Smooth muscle cell (in vitro differentiated cells): ENCODE measurements at regions not wholly inside any gene's neighbourhood (a gene's known extent, or its start where the extent isn't known, plus 50 kb on each side); places are given as distances from the start of the nearest gene placed in this dataset.

Experiments used
- DNase-seq: peaks from one replicate; lab custom pipeline; 2025; ENCODE audit not compliant: unreplicated experiment; lab: John Stamatoyannopoulos, UW
- H2AFZ ChIP-seq: fragments of 200-600 bp; sonication (generic); 2 replicates; pipeline ENCODE4 v1.6.0; 2016; ENCODE audit warnings: antibody characterized with exemption, low read depth, mild to moderate bottlenecking
- H3F3A ChIP-seq: fragments of 200-600 bp; sonication (generic); 2 replicates; pipeline ENCODE4 v1.6.0; 2017; ENCODE audit warnings: antibody characterized with exemption, low read depth
- H3K27ac ChIP-seq: fragments of 200-600 bp; sonication (generic); 2 replicates; pipeline ENCODE4 v1.5.1; 2016; ENCODE audit warnings: low read depth, mild to moderate bottlenecking
- H3K27me3 ChIP-seq: fragments of 200-600 bp; sonication (generic); 2 replicates; pipeline ENCODE4 v1.6.1; 2016; ENCODE audit warnings: low read depth, mild to moderate bottlenecking
- H3K36me3 ChIP-seq: fragments of 200-600 bp; sonication (generic); 2 replicates; pipeline ENCODE4 v1.5.1; 2016; ENCODE audit warnings: low read depth
- H3K4me1 ChIP-seq: fragments of 200-600 bp; sonication (generic); 2 replicates; pipeline ENCODE4 v1.5.1; 2016; ENCODE audit warnings: low read depth
- H3K4me2 ChIP-seq: fragments of 200-600 bp; sonication (generic); 2 replicates; pipeline ENCODE4 v1.6.0; 2016; ENCODE audit warnings: mild to moderate bottlenecking
- H3K4me3 ChIP-seq: fragments of 200-600 bp; sonication (generic); 2 replicates; pipeline ENCODE4 v1.5.1; 2016; ENCODE audit warnings: mild to moderate bottlenecking
- H3K79me2 ChIP-seq: fragments of 200-600 bp; sonication (generic); 2 replicates; pipeline ENCODE4 v1.6.0; 2016; ENCODE audit warnings: low read depth, mild to moderate bottlenecking
- H3K9ac ChIP-seq: fragments of 200-600 bp; sonication (generic); 2 replicates; pipeline ENCODE4 v1.6.0; 2016; ENCODE audit warnings: low read depth
- H3K9me3 ChIP-seq: fragments of 200-600 bp; sonication (generic); replicated peaks from 2 replicates; pipeline ENCODE4 v1.5.1; 2016; ENCODE audit warnings: low read depth
- H4K20me1 ChIP-seq: fragments of 200-600 bp; sonication (generic); 2 replicates; pipeline ENCODE4 v1.6.0; 2016; ENCODE audit warnings: low read depth
- CTCF ChIP-seq: fragments of 200-600 bp; sonication (generic); IDR thresholded peaks from 2 replicates; pipeline ENCODE4 v1.5.1; 2017; ENCODE audit warnings: borderline replicate concordance, mild to moderate bottlenecking, antibody characterized with exemption; ENCODE audit not compliant: insufficient read depth, poor library complexity, severe bottlenecking
- WGBS: methylation state at CpG from one replicate; pipeline ENCODE4 v1.1.7; 2016; ENCODE audit warnings: low lambda C conversion rate; 5-methylcytosine and 5-hydroxymethylcytosine counted together

DNA sequence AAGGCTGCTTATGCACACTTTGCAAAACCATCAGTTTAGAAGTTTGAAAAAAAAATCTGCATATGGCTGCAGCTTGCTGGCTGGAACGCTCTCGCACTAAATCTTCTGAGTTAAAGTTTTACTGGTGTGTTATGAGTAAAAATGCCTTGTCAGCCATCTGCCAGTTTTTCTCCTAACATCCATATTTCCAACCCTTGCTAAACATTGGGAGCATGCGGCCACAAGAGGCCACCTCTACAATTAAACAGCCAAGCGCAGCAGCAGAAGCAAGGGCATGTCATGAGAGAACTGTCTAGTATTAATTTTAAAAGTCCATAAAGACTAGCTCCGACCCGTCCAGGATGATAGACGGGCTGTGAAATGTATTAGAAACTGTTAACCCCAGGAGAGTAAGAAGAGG is 248.3 kb downstream of the TSHZ3 start:
- Histone ChIP-seq H3K9me3 (no peaks in the 10 kb centered on the region), H2AFZ (no peak overlapping the region), H3K36me3 (no peaks in the 10 kb centered on the region), H3F3A (no peaks in the 10 kb centered on the region), H3K79me2 (no peaks in the 10 kb centered on the region), H3K4me1 (peaks cover 7% of the 10 kb centered on the region), H3K4me3 (no peak overlapping the region), H4K20me1 (no peaks in the 10 kb centered on the region), H3K9ac (no peak overlapping the region), H3K27me3 (peaks cover 2% of the 10 kb centered on the region), H3K27ac (no peak overlapping the region), H3K4me2 (no peak overlapping the region)
- no peak for TF ChIP-seq CTCF
- 70% methylated on average over 7 of the region's 7 CpGs for WGBS
- DNase-seq: no peak

DNA sequence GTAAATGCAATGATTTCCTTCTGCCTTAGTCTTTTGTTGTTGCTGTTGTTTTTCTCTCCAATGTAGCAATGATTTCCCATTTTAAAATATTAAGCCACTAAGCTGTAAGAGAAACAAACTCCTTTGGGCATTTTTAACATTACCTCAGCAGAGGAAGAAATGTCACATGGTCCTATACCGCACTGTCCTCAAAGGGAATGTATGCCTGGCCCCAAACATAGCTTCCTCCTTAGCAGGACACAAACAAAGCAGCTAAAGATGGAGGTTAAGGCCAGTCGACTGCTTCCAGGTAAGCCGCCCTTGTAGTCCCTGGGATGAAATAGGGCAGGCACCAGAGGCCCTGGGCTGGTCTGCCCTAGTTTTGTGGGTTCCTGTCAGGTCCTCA is 249.0 kb downstream of the TSHZ3 start:
- WGBS: 98% methylated on average over 3 of the region's 3 CpGs
- Histone ChIP-seq H3K36me3 (no peaks in the 10 kb centered on the region), H2AFZ (no peak overlapping the region), H3F3A (no peaks in the 10 kb centered on the region), H3K9ac (no peak overlapping the region), H3K4me1 (peaks cover 7% of the 10 kb centered on the region), H3K27ac (no peak overlapping the region), H3K9me3 (no peaks in the 10 kb centered on the region), H4K20me1 (no peaks in the 10 kb centered on the region), H3K79me2 (no peaks in the 10 kb centered on the region), H3K4me2 (no peak overlapping the region), H3K4me3 (no peak overlapping the region), H3K27me3 (no peaks in the 10 kb centered on the region)
- DNase-seq: no peak
- no peak for TF ChIP-seq CTCF

DNA sequence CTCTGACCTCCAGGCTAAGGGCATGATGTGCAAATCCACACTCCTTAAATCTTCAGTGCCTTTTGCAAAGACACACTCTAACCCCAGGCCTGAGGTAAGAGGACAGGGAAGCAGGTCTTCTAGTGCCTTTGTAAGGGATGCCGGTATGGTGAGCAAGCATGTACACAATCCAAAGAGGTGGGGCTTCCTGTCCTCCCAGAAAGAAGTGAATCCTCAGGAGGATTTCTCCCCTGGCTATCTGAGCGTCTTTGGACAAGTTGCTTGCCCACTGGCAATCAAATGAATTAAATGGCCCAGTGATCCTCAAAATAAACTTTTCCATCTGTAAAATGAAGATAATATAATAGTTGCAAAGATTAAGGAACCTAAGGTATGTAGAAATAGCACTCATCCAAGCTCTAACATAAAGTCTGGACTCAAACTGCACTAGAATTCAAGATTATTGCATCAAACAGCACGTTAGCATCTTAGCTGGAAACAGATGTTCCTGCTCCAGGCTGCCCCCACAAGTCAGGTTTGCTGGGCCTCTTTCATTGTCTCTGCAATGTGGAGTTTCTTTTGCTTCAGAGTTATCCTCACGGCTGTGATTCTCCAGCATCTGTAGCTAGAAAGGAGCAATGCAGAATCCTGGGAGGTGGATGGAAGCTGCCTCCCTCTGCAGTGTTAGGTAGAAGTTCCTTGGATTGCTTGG is 249.6 kb downstream of the TSHZ3 start:
- WGBS: 76% methylated on average over 4 of the region's 4 CpGs
- Histone ChIP-seq H3K27ac (no peak overlapping the region), H3K27me3 (no peaks in the 10 kb centered on the region), H3F3A (no peaks in the 10 kb centered on the region), H3K36me3 (no peaks in the 10 kb centered on the region), H3K79me2 (no peaks in the 10 kb centered on the region), H3K9me3 (no peaks in the 10 kb centered on the region), H2AFZ (no peak overlapping the region), H3K9ac (no peak overlapping the region), H3K4me2 (no peak overlapping the region), H4K20me1 (no peaks in the 10 kb centered on the region), H3K4me1 (peaks cover 7% of the 10 kb centered on the region), H3K4me3 (no peak overlapping the region)
- DNase-seq: no peak
- TF ChIP-seq CTCF: no peak

DNA sequence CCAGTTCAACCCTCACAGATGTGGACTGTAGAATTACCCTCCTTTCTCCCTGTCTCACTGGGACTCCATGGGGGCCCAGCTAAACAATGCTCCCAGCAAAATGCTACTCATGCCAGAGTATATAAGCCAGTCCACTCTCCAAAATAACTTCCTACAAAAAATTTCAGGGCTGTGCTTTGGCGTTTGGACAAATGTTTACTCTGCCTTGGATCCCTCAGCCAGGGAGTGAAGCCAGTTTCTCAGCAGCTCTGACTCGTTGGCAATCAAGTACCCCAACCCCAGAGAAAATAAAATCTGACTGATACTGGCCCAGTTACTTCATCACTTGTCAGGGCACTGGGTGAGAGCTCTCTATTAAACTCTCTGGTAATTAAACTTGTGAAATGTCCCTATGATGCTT is 250.4 kb downstream of the TSHZ3 start:
- Histone ChIP-seq H2AFZ (no peak overlapping the region), H3K27ac (no peak overlapping the region), H3K9ac (no peak overlapping the region), H3K36me3 (no peaks in the 10 kb centered on the region), H3K4me3 (no peak overlapping the region), H3K4me1 (peaks cover 7% of the 10 kb centered on the region), H3K4me2 (no peak overlapping the region), H3K79me2 (no peaks in the 10 kb centered on the region), H3K9me3 (no peaks in the 10 kb centered on the region), H4K20me1 (no peaks in the 10 kb centered on the region), H3F3A (no peaks in the 10 kb centered on the region), H3K27me3 (no peaks in the 10 kb centered on the region)
- no peak for TF ChIP-seq CTCF
- 69% methylated on average over 2 of the region's 2 CpGs for WGBS
- no peak for DNase-seq
